ENCODE measurements at regions not wholly inside any gene's neighbourhood (a gene's known extent, or its start where the extent isn't known, plus 50 kb on each side); places are given as distances from the start of the nearest gene placed in this dataset.
A peak's percentile ranks its signal among the peaks of the same experiment; 100 is the strongest.

DNA sequence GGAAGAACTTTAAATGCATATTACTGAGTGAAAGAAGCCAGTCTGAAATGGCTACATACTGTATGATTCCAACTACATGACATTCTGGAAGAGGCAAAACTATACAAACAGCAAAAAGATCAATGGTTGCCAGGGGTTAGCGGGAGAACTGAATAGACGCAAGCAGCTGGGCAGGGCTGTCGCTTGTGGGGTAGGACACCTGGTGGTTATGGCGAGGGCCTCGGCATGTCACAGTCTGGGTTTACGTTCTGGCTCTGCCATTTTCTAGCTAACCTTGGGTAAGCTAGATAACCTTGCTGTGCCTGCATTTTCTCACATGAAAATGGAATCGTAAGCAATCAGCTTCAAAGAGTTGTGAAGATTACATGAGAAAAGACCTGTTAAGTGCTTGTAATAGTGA lies 55.2 kb upstream of the SYT13 start:
- DNase-seq: no peak

GRCh38 chr11:45339729-45340519 lies 53.8 kb upstream of the SYT13 start:
- peak; percentile 82 for DNase-seq

GRCh38 chr11:45337583-45338360 lies 51.6 kb upstream of the SYT13 start:
- DNase-seq: no peak

DNA sequence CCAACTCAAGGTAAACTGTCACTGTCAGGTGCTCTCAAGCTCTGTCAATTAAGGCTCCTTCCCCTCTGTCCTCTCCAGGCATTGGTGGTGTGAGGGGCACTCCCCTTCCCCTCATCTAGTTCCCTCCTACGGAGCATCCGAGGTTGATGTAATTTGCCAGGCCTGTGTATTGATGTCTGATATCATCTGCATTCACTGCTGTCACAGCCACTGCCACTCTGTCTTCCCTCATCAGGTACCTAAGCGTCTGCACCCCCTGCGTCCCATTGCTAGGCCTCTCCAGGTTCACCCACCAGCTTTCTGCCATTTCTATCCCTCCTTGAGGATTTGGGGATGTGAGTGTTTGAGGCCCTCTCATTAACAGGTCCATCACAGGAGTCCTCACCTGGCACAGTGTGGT lies 50.0 kb upstream of the SYT13 start:
- DNase-seq: no peak

Data from AML-193 (cell line).